CD4-positive, alpha-beta T cell treated with Interleukin-4 for 1 hour (primary cell): ENCODE measurements at regions not wholly inside any gene's neighbourhood (a gene's known extent, or its start where the extent isn't known, plus 50 kb on each side); places are given as distances from the start of the nearest gene placed in this dataset.
A peak's percentile ranks its signal among the peaks of the same experiment; 100 is the strongest.

Experiments used
- DNase-seq, 2 donors: peaks; one replicate each; pipeline ENCODE4 v3.0.0-alpha.2; 2020 to 2022

DNA sequence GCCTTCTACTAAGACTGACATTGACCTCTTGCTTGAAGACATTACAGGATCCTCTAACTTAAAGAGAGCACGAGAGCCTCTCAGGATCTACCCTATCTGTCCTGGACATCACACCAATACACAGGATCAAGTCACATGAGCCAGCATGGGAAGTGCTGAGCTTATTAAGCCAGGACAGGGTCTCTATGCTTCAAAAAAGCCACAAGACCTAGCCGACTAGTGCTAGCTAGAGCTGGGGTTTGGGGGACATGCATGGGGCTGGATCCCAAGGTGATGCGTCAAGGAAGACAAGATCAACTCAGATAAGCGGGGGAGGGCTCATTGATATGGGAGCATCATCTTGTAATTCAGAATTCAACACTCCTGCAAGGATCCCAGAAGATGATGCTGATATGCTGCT lies 167.2 kb upstream of the TAB2 start:
- DNase-seq: no peak

DNA sequence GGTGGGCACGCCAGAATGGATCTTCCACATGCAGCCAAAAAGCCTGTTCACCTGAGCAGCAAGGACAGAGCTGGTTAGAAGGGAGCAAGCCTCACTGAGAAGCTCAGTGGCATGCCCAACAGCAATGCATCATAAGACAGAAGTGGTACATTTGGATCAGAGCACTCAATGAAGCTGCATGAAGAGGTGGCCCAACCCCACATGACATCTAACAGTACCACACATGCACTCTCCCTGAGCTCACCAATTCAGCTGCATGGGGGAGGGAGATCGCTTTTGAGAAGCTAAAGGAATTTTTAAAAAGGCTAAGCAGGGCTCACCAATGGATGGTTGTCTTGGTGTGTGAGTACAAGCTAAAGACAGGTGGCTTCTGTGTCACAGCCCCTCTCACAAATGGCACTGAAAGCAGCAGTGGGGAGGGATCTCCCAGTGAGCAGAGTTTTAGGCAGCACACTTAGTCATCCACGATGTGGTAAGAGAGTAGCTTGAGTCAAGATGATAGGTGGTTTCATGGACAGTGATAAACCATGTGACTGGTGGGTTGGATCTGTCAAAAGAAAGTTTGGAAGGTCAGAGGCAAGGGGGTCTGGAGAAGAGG lies 166.6 kb upstream of the TAB2 start:
- DNase-seq: peak in 1 of 2 donors; percentile 32

DNA sequence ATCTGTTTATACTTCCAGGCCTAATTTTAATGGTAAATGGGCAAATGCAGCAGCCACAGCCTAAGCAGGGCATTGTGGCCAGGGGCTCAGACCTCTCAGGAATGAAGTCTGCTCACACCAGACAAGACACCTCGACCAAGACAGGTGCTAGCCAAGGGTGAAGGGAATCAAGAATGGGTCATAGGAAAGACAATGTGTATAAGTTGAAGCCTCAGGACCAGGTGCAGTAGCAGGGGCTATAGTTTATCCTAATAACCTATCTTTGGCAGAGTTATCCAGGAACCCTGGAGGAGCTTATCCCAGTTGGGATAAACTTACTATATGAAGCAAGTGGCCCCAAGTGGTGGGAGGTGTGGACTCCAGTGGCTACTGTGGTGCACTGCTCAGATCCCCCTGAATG lies 165.0 kb upstream of the TAB2 start:
- DNase-seq: no peak

DNA sequence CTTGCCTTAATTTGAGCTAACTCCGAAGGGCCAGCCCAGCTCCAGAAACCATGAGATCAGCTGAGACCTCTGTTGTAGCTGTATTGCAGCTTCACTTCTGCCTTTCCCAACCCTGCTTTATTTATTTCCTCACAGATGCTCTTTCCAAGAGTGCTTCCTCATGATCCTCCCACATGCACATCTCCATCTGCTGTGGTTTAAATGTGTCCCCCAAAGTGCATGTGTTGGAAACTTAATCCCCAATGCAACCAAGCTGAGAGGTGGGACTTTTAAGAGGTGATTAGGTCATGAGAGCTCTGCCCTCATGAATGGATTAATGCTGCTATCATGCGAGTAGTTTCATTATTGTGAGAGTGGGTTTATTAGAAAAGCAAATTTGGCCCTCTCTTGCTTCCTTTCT lies 164.4 kb upstream of the TAB2 start:
- DNase-seq: no peak

DNA sequence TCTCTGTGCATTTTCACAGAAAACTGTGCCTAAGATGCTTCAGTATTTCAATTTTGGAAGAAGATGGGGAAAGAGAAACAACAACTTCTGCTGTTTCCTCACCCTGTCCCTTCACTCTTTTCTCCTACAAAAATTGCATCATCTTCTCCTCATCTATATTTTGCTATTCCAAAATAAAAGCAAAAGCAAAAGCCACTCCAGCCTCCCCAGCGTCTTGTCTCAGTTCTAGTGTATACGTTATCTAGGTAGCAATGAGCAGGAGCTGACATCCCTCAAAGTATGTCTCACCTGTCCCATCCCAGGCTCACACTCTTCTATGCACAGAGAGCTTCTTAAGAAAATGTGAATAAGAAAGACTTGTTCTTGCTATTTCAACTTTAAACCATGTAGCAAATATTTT lies 163.8 kb upstream of the TAB2 start:
- peak in 1 of 2 donors; percentile 35 for DNase-seq

DNA sequence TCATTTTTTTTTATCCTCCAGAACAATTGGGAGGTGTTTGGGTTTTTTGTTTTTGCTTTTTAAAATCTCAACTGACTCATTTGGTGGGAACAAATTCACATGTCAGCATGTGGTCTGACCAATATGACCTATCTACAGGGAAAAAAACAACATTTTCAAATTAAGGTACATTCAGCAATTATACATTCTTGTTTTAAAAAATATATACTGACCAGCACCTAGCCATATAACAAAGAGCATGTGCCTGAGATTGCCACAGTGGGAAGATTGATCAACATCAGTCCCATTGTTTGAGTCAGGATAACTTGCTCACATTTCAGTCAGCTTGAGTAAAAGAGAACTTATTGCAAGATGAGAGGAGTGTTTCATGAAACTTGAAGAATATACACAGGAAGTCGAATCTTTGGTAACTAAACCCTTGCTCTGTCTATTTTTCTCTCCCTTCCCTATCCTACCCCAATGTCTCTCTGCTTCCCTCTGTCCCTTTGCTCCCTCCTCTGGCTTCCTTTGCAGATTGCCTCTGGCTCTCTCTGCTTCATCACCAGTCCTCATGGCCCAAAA lies 163.2 kb upstream of the TAB2 start:
- DNase-seq: peak in 1 of 2 donors; percentile 37

DNA sequence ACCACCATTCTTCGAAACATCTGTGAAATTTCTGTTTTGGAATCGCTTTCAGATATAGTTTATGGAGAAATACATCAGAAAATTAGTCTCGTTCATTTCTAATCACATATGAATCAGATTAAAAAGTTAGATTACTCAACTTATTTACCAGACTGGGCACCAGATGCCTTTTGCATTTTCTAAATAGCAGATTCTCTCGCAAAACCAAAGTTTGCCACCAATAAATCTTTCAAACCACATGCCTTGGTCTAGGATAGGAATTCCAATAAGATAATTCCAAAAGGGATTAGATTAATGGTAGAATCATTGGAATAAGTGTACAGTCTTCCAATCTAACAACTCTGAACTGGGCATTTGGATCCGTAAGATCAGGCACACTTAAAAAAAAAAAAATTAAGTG lies 160.4 kb upstream of the TAB2 start:
- DNase-seq: no peak

DNA sequence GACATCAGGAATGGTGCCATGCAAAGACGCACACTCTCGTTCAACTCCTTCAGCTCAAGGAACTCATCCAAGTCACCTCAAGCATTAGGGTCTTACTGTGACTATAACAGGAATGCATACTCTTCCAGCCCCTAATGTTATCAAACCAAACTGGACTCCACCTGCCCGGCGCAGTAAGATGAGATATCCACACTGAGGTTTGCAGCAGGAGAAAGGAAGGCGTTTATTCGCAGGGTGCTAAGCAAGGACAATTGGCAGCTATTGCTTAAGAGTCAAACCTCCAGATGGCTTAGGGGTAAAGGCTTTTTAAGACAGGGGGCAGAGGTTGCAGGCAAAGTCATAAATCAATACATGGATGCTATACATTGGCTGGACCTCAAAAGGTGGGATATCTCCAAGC lies 159.4 kb upstream of the TAB2 start:
- DNase-seq: no peak

DNA sequence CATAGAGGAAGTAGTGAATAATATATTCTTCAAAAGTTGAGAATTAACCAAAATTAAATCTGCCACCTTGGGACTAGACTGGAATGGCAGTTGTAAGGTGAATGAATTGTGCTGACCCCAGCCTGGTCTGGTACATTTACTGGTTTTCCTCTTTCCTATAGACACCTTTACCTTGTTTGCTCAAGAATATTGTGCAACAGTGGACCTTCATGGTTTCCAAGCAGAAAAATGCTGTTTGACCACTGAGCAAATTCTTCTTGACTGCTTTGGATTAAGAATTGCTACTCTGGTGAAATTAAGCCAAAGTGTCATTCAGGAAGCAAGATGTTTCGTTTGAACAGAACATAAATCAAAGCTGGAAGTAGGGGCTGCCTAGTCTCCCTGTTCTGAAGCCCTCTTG lies 156.6 kb upstream of the TAB2 start:
- no peak for DNase-seq

DNA sequence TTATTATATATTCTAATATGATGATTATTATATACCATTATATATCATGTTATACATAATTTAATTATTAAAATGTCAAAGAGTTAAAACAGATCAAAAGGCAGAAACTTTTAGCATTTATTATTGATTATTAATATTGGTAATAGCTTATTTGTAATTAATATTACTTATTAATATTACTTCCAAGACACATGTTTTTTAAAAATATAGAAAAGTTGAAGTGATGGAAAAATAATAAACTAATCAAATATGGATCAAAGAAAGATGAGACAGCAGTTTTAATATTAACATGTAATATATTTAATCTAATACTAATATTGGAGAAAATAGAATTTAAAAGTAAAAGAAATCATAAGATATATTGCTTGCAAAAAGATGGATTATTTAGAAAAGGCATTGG lies 154.6 kb upstream of the TAB2 start:
- DNase-seq: no peak

DNA sequence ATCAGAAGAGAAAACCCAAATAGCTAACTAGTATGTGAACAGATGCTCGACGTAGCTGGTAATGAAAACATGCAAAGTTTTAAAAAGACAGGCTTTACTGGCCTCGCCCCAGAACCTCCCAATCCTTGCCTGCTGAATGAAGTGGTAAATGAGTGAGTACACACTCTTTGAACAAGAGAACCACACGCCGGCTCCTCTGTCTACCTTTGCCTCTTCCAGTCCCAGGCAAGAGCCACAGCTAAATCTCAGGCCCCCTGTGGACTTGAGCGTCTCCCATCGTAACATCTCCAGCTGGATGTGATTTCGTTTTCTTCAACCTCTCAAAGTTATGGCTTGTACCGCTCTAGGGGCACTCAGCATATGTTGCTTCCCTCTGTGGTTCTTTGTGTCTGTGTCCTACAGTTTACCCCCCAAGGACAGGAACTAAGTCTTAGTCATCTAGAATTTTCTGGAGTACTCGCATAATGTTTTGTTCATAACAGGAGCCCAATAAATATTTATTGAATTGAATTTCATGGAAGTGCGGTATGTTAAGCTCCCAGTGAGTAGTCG lies 153.2 kb upstream of the TAB2 start:
- DNase-seq: no peak

DNA sequence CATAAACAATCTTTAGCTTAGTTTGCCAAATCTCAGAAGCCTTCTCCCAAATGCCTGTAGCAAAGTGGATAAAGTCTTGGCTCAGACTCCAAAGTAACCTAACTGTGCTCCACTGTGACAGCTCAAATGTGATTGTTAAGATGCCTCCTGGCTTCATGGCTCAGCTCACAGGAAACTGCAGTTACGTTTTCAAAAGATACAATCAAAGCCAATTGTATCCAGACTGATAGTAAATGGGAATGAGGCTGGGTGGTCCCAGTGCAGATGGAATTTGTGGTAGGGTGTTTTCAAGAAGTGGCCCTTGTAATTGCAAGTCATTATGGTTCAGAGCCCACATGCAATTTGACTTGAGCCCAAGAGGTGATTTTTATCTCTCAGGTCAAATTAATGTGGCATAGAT lies 151.2 kb upstream of the TAB2 start:
- no peak for DNase-seq

DNA sequence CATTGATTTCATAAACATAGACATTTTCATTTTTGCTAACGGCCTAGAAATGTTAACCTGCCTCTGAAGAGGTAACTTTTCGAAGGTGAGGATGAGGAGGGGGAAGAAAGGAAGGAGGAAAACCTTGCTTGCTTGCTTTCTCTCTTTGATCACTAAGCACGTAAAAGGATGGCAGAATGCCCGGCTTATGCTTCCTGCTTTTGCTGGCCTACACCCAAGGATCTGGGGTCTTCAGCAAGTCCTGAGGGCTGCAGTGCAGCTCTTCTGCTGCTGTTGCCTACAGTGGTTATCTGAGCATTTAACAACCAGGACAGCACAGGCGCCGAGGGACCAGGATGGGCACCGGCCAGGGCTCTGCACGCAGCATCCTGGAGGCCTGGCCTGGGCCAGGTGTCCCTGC lies 150.8 kb upstream of the TAB2 start:
- no peak for DNase-seq

DNA sequence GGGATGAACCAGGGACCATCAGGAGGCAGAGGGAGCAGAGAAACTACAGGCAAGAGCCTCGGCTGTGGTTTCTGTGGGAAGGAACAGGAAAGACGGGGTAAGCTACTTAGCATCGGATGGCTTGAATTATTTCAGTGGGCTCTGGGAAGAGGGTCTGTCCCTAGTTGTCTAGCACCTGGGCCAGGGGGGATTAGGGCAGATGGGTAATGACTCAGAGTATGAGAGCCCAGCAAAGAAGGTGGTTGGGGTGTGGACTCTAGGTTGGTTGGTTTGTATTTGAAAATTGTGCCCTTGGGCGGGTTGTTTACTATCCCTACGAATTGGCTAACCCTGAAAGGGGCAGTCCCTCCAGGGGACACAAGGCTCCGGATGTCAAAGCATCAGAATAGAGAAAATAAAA lies 148.5 kb upstream of the TAB2 start:
- peak in 1 of 2 donors; percentile 14 for DNase-seq

DNA sequence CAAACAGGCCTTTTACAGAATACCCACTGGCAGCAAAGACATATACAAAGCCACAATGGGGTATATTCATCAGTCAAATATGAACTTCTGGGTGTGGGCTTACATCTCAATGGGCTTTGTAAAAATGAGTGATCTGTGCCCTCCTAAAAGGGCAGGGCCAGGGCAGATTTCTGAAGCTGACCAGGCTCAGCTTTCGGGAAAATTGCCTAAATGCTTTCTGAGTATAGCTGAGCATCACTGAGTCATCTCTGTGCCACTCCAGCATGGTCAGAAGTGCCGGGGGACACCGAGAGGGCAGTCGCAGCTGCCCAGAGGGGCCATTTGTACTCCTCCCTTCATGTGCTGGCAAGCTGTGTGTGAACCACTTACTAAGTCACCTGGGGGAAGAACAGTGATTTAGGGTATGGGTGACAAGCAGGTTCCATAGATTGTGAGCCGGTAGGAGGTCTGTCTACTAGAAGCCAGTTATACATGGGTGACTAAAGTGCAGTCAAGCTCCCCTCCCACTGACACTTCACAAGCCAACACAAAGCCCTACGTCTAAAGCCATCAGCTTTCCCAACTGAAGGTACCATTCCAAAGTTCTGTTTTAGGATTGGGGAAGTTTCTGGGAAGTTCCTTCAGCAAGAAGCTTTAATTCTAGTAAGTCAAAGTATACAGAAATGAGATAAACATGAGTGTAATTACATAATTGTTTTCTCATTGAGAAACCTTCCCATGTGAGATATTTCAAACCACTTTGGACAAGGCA lies 147.6 kb upstream of the TAB2 start:
- no peak for DNase-seq

DNA sequence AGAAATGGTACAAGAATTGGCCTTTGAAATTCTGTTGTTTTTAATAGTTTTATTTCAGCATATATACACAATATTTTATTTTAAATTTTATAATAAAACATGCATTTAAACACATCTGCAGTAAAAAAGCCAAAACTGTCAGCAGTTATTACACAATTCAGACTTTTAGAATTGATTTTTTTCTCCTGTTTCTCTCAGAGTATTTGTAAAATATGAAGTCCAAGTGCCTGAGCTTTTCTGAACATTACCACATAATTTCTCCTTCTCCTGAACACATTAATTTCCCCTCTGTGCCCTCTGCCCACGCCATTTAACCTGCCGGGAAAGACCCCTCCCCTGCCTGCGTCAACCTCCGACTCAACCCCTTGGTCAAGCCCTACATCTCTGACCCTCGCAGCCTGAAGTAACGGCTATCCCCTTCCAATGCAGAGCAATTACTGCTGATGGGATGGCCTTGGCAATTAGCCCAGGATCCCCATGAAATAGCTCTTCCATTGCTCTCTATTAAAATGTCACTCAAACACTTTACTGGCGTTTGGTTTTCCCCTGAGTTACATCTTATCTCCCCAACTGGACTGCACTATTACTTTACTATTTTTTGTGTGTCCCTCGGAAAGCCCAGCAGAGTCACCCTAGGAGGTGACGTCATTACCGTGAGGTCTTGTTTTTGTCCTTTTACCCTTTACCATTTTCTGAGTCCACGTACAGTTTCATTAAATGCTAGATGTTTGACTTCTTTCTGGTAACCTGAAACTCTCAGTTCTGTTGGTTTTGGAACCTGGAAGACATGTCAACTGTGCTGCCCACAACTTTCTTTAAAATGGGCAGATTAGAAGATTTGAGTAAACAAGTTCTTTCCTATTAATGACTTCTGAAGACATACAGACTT lies 146.7 kb upstream of the TAB2 start:
- peak in 1 of 2 donors; percentile 19 for DNase-seq

DNA sequence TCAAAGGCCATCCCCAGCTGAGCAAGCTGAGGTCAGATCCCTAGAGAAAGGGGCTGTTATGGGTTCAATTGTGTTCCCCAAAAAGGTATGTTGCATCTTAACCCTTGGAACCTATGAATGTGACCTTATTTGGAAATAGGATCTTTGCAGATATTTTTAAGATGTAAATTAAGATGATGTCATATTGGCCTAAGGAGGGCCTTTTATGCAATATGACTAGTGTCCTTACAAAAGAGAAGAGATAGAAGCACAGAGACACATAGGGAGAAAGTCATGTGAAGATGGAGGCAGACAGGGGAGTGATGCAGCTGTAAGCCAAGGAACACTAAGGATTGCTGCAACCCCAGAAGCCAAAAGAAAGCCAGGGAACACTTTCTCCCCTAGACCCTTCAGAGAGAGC lies 144.3 kb upstream of the TAB2 start:
- DNase-seq: no peak

DNA sequence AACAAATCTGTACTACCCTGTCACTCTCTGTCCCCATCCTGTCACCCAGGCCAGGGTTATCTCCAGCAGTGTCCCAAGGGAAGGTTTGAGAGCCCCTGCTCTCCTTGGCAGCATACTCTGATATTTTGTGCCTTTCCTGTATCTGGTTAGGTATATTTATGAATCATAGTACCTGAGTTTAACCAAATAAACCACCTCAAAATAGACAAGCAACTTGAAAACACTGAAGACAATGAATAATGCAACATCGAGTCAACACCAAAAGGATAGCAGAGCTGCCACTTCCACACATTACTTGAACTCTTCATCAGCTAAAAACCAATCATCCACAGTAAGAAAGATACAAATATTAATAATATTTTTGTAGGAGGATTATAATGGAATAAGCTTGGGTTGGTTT lies 142.6 kb upstream of the TAB2 start:
- DNase-seq: no peak

DNA sequence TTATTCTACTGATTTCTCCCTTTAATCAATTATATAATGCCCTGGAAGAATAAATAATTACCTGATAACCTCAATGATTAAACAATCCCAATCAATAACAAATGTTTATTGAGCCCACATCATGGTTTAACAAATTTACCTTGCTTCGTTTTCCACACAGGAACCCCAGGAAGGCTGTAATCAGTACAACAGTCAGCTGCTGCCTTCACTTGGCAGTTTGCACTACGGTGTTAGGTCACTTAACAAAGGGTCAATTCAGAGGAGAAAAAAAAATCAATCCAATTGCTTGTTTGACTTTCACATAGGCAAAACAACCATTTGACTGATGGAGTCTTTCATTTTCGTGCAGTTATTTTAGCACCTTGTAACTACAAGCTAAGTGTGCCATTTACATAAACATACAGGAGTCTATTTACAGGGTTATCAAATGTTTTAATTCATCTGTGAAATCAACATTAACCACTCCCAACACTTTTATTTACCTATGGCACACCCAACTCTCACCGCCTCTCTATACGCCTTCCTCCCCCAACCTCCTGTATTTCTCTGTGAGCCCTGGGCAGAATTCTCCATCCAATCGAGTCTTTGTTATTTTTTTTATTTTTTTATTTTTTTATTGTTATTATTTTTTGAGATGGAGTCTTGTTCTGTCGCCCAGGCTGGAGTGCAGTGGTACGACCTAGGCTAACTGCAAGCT lies 140.4 kb upstream of the TAB2 start:
- no peak for DNase-seq

DNA sequence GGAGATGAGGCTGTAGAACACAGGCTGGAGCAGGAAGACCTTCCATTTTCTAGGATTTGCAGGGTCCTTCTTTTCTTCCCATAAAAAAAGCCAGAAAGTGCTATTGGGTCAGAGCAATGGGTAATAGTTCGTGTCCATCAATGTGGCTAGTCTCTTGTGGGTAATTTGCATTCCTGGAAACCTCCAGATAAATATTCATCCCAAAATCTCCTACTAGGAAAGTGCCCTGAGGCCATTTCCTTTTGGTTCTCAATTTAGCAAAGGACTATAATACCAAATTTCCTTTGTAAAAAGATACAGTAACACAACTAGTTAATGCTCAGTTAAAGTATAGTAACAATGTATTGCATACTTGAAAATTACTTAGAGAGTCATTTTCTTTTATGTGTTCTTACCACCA lies 138.1 kb upstream of the TAB2 start:
- DNase-seq: no peak

DNA sequence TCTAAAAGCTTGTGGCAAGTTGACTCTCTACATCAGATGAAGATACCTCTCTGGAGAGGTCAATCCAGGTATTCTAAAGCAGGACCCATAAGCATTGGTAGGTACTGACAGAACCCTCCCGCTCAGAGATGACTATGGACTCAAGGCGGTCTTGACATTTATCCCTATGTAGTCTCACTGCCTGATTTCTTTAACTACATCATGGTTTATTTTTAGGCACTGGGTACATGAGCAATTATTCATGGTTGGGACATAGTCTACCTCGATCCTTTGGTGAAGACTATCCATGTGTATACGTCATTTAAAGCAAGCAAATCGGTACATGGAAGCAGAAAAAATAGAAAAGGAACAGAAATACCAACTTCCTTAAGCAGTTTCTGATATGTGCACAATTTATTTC lies 136.2 kb upstream of the TAB2 start:
- DNase-seq: no peak

DNA sequence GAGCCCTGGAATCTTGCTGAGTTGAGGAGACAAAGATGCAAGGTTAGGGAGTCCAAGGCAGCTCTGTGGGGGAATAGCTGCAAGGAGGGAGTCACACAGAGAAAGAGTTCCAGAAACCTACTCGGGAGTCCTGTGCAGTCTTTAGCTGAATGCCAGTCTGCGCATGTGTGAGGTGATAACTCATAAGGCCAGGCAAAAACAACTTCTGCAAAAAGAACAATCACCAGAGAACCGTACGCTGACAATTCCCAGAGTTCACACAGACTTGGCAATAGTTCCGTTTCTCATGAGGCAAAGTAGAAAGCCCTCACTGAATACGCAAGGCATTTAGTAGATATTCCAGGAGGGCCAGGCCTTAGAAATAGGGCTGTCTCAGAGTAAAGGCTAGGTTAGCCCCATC lies 135.2 kb upstream of the TAB2 start:
- peak in 1 of 2 donors; percentile 24 for DNase-seq

DNA sequence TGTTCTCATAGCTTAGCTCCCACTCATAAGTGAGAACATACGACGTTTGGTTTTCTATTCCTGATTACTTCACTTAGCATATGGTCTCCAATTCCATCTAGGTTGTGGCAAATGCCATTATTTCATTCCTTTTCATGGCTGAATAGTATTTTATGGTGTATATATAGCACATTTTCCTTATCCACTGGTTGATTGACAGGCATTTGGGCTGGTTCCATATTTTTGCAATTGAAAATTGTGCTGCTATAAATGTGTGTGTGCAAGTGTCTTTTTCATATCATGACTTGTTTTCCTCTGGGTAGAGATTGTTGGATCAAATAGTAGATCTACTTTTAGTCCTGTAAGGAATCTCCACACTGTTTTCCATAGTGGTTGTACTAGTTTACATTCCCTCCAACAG lies 133.0 kb upstream of the TAB2 start:
- DNase-seq: no peak
